ENCODE measurements at regions not wholly inside any gene's neighbourhood (a gene's known extent, or its start where the extent isn't known, plus 50 kb on each side); places are given as distances from the start of the nearest gene placed in this dataset.

- ChIA-PET CTCF (no interaction called here), POLR2A (no interaction called here)
- TF ChIP-seq CTCF (IDR thresholded peaks at IDR 0.05): no peak
- intact Hi-C loops (cut with micrococcal nuclease): no loop called here
- peaks cover 10% of the 10 kb centered on the region for H3K9me3 Mint-ChIP-seq
- H3K27me3 Mint-ChIP-seq: no peaks in the 10 kb centered on the region
- no peak overlapping the region for H3K4me3 Mint-ChIP-seq
- ATAC-seq (no peak), DNase-seq (no peak)
- H3K36me3 Mint-ChIP-seq (ENCODE audit: low read depth): no peaks in the 10 kb centered on the region
- H3K4me1 Mint-ChIP-seq (ENCODE audit: low read depth): no peaks in the 10 kb centered on the region
- no peak overlapping the region for H3K27ac Mint-ChIP-seq
Observed at GRCh38 chr17:52762794-52763167, 604.3 kb upstream of the CA10 start.

- POLR2A ChIA-PET: no interaction called here
- intact Hi-C loops (cut with micrococcal nuclease): no loop called here
- ATAC-seq (no peak), DNase-seq (no peak)
- no peak for TF ChIP-seq CTCF (IDR thresholded peaks at IDR 0.05)
- Mint-ChIP-seq H3K4me1 (ENCODE audit: low read depth) (no peaks in the 10 kb centered on the region), H3K27me3 (no peaks in the 10 kb centered on the region), H3K9me3 (peaks cover 10% of the 10 kb centered on the region), H3K4me3 (no peak overlapping the region), H3K27ac (no peak overlapping the region), H3K36me3 (ENCODE audit: low read depth) (no peaks in the 10 kb centered on the region)
- CTCF ChIA-PET: no interaction called here
Observed at GRCh38 chr17:52762147-52762793, 603.8 kb upstream of the CA10 start.

DNA sequence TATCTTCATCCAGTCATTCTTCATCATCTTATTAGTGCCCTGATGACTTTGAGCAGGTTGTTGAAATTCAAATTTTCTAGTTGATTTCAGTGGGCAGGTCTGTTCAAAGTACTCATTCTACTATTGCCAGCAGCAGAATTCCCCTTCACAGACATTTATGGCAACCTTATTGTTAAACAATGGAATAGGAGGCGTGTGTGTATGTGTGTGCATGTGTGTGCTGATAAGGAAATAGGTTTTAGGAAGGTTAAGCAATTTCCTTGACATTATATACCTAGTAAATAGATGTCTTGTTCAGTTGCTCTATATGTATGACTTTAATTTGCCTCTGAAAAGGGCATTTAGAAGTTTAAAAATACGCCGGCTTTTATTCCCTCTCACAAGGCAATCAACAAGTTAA lies 601.4 kb upstream of the CA10 start:
- H3K9me3 Mint-ChIP-seq: peaks cover 2% of the 10 kb centered on the region
- H3K27me3 Mint-ChIP-seq: no peaks in the 10 kb centered on the region
- no peak for TF ChIP-seq CTCF (IDR thresholded peaks at IDR 0.05)
- no peak overlapping the region for H3K27ac Mint-ChIP-seq
- ChIA-PET POLR2A (no interaction called here), CTCF (no interaction called here)
- intact Hi-C loops (cut with micrococcal nuclease): no loop called here
- no peak for DNase-seq
- no peaks in the 10 kb centered on the region for H3K36me3 Mint-ChIP-seq (ENCODE audit: low read depth)
- no peak for ATAC-seq
- no peak overlapping the region for H3K4me3 Mint-ChIP-seq
- H3K4me1 Mint-ChIP-seq (ENCODE audit: low read depth): no peaks in the 10 kb centered on the region

- no peak overlapping the region for H3K4me3 Mint-ChIP-seq
Observed at GRCh38 chr17:52758481-52758880, 600.0 kb upstream of the CA10 start.

GRCh38 chr17:52756746-52757145 lies 598.2 kb upstream of the CA10 start:
- CTCF ChIA-PET: no interaction called here

More at GRCh38 chr17:52758481-52758880, 600.0 kb upstream of the CA10 start:
- POLR2A ChIA-PET: no interaction called here
- DNase-seq (no peak), ATAC-seq (no peak)
- Mint-ChIP-seq H3K4me1 (ENCODE audit: low read depth) (no peaks in the 10 kb centered on the region), H3K27me3 (no peaks in the 10 kb centered on the region), H3K27ac (no peak overlapping the region), H3K9me3 (peaks cover 2% of the 10 kb centered on the region), H3K36me3 (ENCODE audit: low read depth) (no peaks in the 10 kb centered on the region)
- intact Hi-C loops (cut with micrococcal nuclease): no loop called here
- CTCF ChIA-PET: interaction anchor here (0.6 kb wide), 1 partner anchor 111 kb away, joined by 3 read pairs; no protein-coding TSS in a partner anchor
- no peak for TF ChIP-seq CTCF (IDR thresholded peaks at IDR 0.05)

More at GRCh38 chr17:52756746-52757145, 598.2 kb upstream of the CA10 start:
- Mint-ChIP-seq H3K36me3 (ENCODE audit: low read depth) (no peaks in the 10 kb centered on the region), H3K27ac (no peak overlapping the region), H3K9me3 (peaks cover 2% of the 10 kb centered on the region), H3K27me3 (no peaks in the 10 kb centered on the region), H3K4me3 (no peak overlapping the region), H3K4me1 (ENCODE audit: low read depth) (no peaks in the 10 kb centered on the region)
- POLR2A ChIA-PET: no interaction called here
- intact Hi-C loops (cut with micrococcal nuclease): no loop called here
- TF ChIP-seq CTCF (IDR thresholded peaks at IDR 0.05): no peak
- no peak for ATAC-seq
- no peak for DNase-seq

Measured in activated CD8-positive, alpha-beta T cell treated with anti-CD3 and anti-CD28 coated beads for 36 hours (primary cell).